Psoas muscle (tissue), 7 donors: ENCODE measurements at regions not wholly inside any gene's neighbourhood (a gene's known extent, or its start where the extent isn't known, plus 50 kb on each side); places are given as distances from the start of the nearest gene placed in this dataset.

Source experiments
- ATAC-seq, 4 donors: fragments of 200-7000 bp; cut with Tn5 transposase; one replicate each; pipeline ENCODE4 v1.9.1; 2020; ENCODE audit warnings: moderate library complexity in 3 of 4, mild to moderate bottlenecking in 2 of 4
- DNase-seq, 2 donors: peaks; one replicate each; pipeline ENCODE4 v3.0.0-alpha.2; 2020
- H3K27ac ChIP-seq: fragments of 200-600 bp; one replicate; pipeline ENCODE4 v1.8.0; 2022
- H3K27me3 ChIP-seq, 3 donors: fragments of 200-600 bp in 1 of 3; one replicate each; pipeline versions ENCODE4 v1.6.1 to v1.8.0; 2013 to 2022; ENCODE audit warnings: low read length in 2 of 3, mild to moderate bottlenecking in 2 of 3, moderate library complexity in 1 of 3; ENCODE audit not compliant: insufficient read depth in 3 of 3
- H3K36me3 ChIP-seq, 2 donors: fragments of 200-600 bp in 1 of 2; one replicate each; pipeline versions ENCODE4 v1.6.1 to v1.8.0; 2013 to 2022; ENCODE audit warnings: low read depth in 1 of 2, mild to moderate bottlenecking in 1 of 2, moderate library complexity in 1 of 2; ENCODE audit not compliant: insufficient read depth in 1 of 2
- H3K4me1 ChIP-seq: fragments of 200-600 bp; one replicate; pipeline ENCODE4 v1.8.0; 2022
- H3K4me3 ChIP-seq: fragments of 200-600 bp; one replicate; pipeline ENCODE4 v1.8.0; 2022; ENCODE audit warnings: mild to moderate bottlenecking
- H3K9me3 ChIP-seq: fragments of 200-600 bp; one replicate; pipeline ENCODE4 v1.8.0; 2022
- CTCF ChIP-seq: fragments of 200-600 bp; IDR thresholded peaks from one replicate; pipeline ENCODE4 v1.8.0; 2022; ENCODE audit warnings: antibody characterized with exemption
- WGBS, 3 donors: extraction: QIAGEN DNeasy Blood & Tissue Kit; methylation state at CpG; one replicate each; pipeline versions ENCODE4 v1.1.6 to v1.1.7; 2013; 5-methylcytosine and 5-hydroxymethylcytosine counted together
- intact Hi-C, 2 donors: fragments of 100-400 bp; cut with DNase I; formaldehyde crosslinking; loops; one replicate each; pipeline versions ENCODE4 v1.11.0 to v1.14.2; 2022
- donor health status: healthy with polysubstance abuse.
- donor health status: DM: no; HTN: no; CAD: no; lungs with moderate emphysema.
- donor health status: Bipolar disorder and iron deficiency.
- donor health status: healthy.
- donor health status: DM: yes; HTN: yes; CAD: no.
- donor health status: DM: no; HTN: no; CAD: no.
- donor health status: DM: yes; HTN: yes; CAD: no.

GRCh38 chr11:45560155-45560912, 105.1 kb downstream of the CHST1 start:
- TF ChIP-seq CTCF = no peak
- H3K27ac ChIP-seq = peak overlapping the region; percentile 55
- H3K4me3 ChIP-seq = no peak overlapping the region
- H3K9me3 ChIP-seq = no peaks in the 10 kb centered on the region
- intact Hi-C loops = no loop called here
- H3K4me1 ChIP-seq = peaks cover 13% of the 10 kb centered on the region
- ATAC-seq = peak; percentile 50 to 89 (median 86)
- H3K27me3 ChIP-seq = no peaks in the 10 kb centered on the region
- DNase-seq = peak; percentile 36 to 78
- WGBS, 3 donors = 15 to 17% (median 16%) methylated on average over 10 of the region's 10 CpGs
- H3K36me3 ChIP-seq = no peaks in the 10 kb centered on the region

GRCh38 chr11:45556851-45557707, 108.3 kb downstream of the CHST1 start:
- Histone ChIP-seq H3K36me3 (no peaks in the 10 kb centered on the region), H3K4me3 (no peak overlapping the region), H3K27ac (no peak overlapping the region), H3K4me1 (peaks cover 13% of the 10 kb centered on the region), H3K27me3 (no peaks in the 10 kb centered on the region), H3K9me3 (no peaks in the 10 kb centered on the region)
- TF ChIP-seq CTCF = no peak
- WGBS, 3 donors = 66 to 73% (median 70%) methylated on average over 10 of the region's 10 CpGs
- ATAC-seq = peak in 1 of 4 donors; percentile 24
- intact Hi-C loops = no loop called here
- peak in 1 of 2 donors; percentile 27 for DNase-seq

- intact Hi-C loops = no loop called here
- Histone ChIP-seq H3K27me3 (no peaks in the 10 kb centered on the region), H3K4me3 (no peak overlapping the region), H3K4me1 (no peaks in the 10 kb centered on the region), H3K36me3 (no peaks in the 10 kb centered on the region), H3K27ac (no peak overlapping the region), H3K9me3 (no peaks in the 10 kb centered on the region)
- ATAC-seq (peak; percentile 82 to 95 (median 90)), DNase-seq (peak; percentile 44 to 76)
- TF ChIP-seq CTCF = no peak
- 27 to 53% (median 34%) methylated on average over 14 of the region's 14 CpGs for WGBS, 3 donors
These were observed 111.0 kb downstream of the CHST1 start for GRCh38 chr11:45554230-45554967.

- no peak overlapping the region for H3K4me3 ChIP-seq
- 87 to 93% (median 87%) methylated on average over 9 of the region's 9 CpGs for WGBS, 3 donors
- no peak for DNase-seq
- TF ChIP-seq CTCF = no peak
- no peaks in the 10 kb centered on the region for H3K9me3 ChIP-seq
- ATAC-seq = no peak
- no peaks in the 10 kb centered on the region for H3K36me3 ChIP-seq
- H3K27me3 ChIP-seq = no peaks in the 10 kb centered on the region
- no peaks in the 10 kb centered on the region for H3K4me1 ChIP-seq
- intact Hi-C loops = no loop called here
- H3K27ac ChIP-seq = no peak overlapping the region
These were observed 112.0 kb downstream of the CHST1 start for GRCh38 chr11:45553383-45553936.
